IPS-18a (cell line): ENCODE measurements at regions not wholly inside any gene's neighbourhood (a gene's known extent, or its start where the extent isn't known, plus 50 kb on each side); places are given as distances from the start of the nearest gene placed in this dataset.
"Not testable (repeated sequence)": the region's sequence is repeated elsewhere in the genome, so short reads cannot be mapped to it uniquely, and the experiment has no call there.

Source experiments
- H3K27ac ChIP-seq: one replicate; pipeline ENCODE4 v1.5.1; 2013; ENCODE audit warnings: low read length
- H3K27me3 ChIP-seq: one replicate; pipeline ENCODE4 v1.6.1; 2013; ENCODE audit warnings: mild to moderate bottlenecking, low read length; ENCODE audit not compliant: control insufficient read depth, insufficient read depth
- H3K36me3 ChIP-seq: one replicate; pipeline ENCODE4 v1.6.1; 2013; ENCODE audit warnings: low read depth, low read length; ENCODE audit not compliant: control insufficient read depth
- H3K4me1 ChIP-seq: one replicate; pipeline ENCODE4 v1.6.1; 2013; ENCODE audit warnings: low read depth, low read length; ENCODE audit not compliant: control insufficient read depth
- H3K4me3 ChIP-seq: one replicate; pipeline ENCODE4 v1.5.1; 2013; ENCODE audit warnings: low read length
- H3K9ac ChIP-seq: one replicate; pipeline ENCODE4 v1.6.1; 2013; ENCODE audit warnings: mild to moderate bottlenecking, low read length, moderate library complexity
- H3K9me3 ChIP-seq: one replicate; pipeline ENCODE4 v1.6.1; 2013; ENCODE audit warnings: low read depth, low read length; ENCODE audit not compliant: control insufficient read depth

- H3K36me3 ChIP-seq = no peaks in the 10 kb centered on the region
- H3K9me3 ChIP-seq = no peaks in the 10 kb centered on the region
- H3K4me1 ChIP-seq = no peaks in the 10 kb centered on the region
- H3K9ac ChIP-seq = no peak overlapping the region
- H3K4me3 ChIP-seq = no peak overlapping the region
- H3K27me3 ChIP-seq = no peaks in the 10 kb centered on the region
- no peak overlapping the region for H3K27ac ChIP-seq
Measured at GRCh38 chr5:100706776-100707175, 171.6 kb downstream of the FAM174A start.

DNA sequence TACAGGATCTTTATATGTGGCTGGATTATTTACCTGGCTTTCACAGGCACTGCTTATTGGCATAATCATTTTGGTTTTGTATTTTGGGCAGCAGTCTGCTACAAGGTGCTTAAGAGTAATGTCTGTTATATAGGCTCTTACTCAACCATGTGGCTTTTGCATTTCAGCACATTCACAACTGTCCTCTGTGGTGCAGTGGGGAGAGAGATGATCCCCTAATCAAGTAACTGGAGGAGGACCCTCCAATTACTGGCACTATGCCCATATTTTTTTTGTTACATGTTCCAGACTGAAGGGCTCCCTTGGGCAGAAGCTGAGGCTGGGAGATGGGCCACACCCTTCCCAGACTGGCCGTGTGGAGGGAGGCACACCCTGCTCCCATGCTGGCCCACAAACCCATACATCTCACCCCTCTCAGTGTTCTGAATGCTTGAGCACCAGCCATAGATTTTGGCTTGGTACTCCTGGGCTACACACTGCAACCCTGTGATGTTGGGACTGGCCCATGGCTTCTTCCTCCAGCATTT is 173.5 kb downstream of the FAM174A start:
- H3K9ac ChIP-seq = no peak overlapping the region
- no peak overlapping the region for H3K4me3 ChIP-seq
- no peaks in the 10 kb centered on the region for H3K4me1 ChIP-seq
- H3K36me3 ChIP-seq = no peaks in the 10 kb centered on the region
- no peaks in the 10 kb centered on the region for H3K9me3 ChIP-seq
- H3K27ac ChIP-seq = no peak overlapping the region
- H3K27me3 ChIP-seq = no peaks in the 10 kb centered on the region

- Histone ChIP-seq H3K9ac (no peak overlapping the region), H3K36me3 (no peaks in the 10 kb centered on the region), H3K9me3 (no peaks in the 10 kb centered on the region), H3K27ac (no peak overlapping the region), H3K4me3 (no peak overlapping the region), H3K4me1 (no peaks in the 10 kb centered on the region), H3K27me3 (no peaks in the 10 kb centered on the region)
Measured at GRCh38 chr5:100709771-100710170, 174.6 kb downstream of the FAM174A start.

- H3K4me3 ChIP-seq, H3K4me1 ChIP-seq, H3K36me3 ChIP-seq, H3K9me3 ChIP-seq, H3K9ac ChIP-seq, H3K27ac ChIP-seq, H3K27me3 ChIP-seq: not testable (repeated sequence)
Measured at GRCh38 chr5:100714780-100715179, 179.6 kb downstream of the FAM174A start.

DNA sequence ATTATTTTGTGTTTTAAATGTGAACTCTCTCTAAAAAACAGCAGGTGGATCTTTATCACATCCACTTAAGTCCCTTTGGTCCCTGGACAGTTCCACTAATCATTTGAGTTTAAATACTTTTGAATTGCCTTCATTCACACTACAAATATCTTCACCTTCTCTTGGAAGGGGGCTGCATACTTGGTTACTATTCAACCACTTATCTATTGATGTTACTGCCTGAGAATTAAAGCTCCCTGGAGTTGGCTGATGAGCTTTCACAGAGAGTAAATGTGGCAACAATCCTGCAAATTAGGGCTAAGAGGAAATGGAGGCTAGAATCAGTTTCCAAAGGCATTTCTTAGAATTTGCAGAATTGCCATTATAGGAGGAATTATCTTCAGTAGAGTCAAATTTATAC is 180.4 kb downstream of the ST8SIA4 start:
- Histone ChIP-seq H3K9ac (no peak overlapping the region), H3K27me3 (no peaks in the 10 kb centered on the region), H3K36me3 (no peaks in the 10 kb centered on the region), H3K4me1 (peaks cover 21% of the 10 kb centered on the region), H3K9me3 (no peaks in the 10 kb centered on the region), H3K4me3 (no peak overlapping the region), H3K27ac (no peak overlapping the region)

DNA sequence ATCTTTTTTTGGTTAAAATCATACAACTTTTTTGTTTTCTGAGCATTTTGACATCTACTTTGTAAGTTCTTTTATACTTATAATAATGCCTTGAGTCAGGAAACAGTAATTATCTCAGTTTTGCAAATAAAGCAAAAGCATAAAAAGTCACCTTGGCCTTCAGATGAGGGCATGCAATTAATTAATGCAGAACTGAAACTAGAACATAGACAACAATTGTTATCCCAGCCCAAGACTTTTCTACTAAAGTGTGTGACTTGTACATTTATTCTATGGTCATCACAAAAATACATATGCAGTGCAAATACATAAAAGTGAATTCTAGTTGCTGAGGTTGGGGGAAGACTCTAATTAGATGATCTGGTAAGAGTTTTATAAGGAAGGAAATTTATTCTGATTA is 179.9 kb downstream of the ST8SIA4 start:
- Histone ChIP-seq H3K27me3 (no peaks in the 10 kb centered on the region), H3K9ac (no peak overlapping the region), H3K27ac (no peak overlapping the region), H3K4me3 (no peak overlapping the region), H3K9me3 (no peaks in the 10 kb centered on the region), H3K36me3 (no peaks in the 10 kb centered on the region), H3K4me1 (peaks cover 21% of the 10 kb centered on the region)

GRCh38 chr5:100726116-100726515 is 177.0 kb downstream of the ST8SIA4 start:
- H3K36me3 ChIP-seq = no peaks in the 10 kb centered on the region
- peaks cover 21% of the 10 kb centered on the region for H3K4me1 ChIP-seq
- H3K9me3 ChIP-seq = no peaks in the 10 kb centered on the region
- no peak overlapping the region for H3K9ac ChIP-seq
- no peak overlapping the region for H3K4me3 ChIP-seq
- no peaks in the 10 kb centered on the region for H3K27me3 ChIP-seq
- no peak overlapping the region for H3K27ac ChIP-seq

DNA sequence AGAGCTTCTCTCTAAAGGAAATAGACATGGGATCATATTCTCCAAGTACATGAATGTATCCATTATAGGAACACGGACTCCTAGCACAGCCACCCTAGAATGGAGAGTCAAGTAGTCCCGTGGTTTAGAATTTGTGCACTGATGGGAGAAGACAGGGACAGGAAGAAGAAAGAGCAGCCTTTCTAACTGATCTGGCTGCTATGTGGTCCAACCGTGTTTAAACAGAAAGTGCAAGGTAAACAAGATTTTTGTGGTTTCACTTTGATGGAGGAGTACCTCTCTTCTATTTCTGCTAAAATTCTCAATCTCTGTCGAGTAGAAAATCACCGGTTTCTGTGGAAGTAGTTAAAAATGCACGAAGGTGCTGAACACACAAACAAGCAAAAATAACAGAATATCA is 171.3 kb downstream of the ST8SIA4 start:
- no peak overlapping the region for H3K4me3 ChIP-seq
- no peak overlapping the region for H3K27ac ChIP-seq
- H3K9ac ChIP-seq = no peak overlapping the region
- H3K27me3 ChIP-seq = no peaks in the 10 kb centered on the region
- no peaks in the 10 kb centered on the region for H3K4me1 ChIP-seq
- H3K9me3 ChIP-seq = no peaks in the 10 kb centered on the region
- no peaks in the 10 kb centered on the region for H3K36me3 ChIP-seq

DNA sequence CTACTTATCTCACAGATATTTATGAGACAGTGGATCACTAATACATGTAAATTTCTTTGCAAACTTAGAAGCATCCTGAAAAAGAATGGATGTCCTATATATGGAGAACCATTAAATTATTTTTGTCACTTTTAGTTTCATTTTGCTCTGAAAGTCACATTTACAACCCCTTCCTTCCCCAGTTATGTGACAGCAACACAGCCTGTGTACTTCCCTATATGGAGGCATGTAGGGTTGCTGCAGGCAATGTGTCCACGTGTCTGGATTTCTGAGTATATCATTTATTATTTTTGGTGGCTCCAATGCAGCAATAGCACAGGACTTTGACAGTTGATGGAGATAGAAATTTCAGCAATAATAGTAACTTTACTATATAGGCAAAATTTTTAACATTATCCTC is 156.4 kb downstream of the ST8SIA4 start:
- H3K4me3 ChIP-seq = no peak overlapping the region
- no peaks in the 10 kb centered on the region for H3K9me3 ChIP-seq
- H3K27ac ChIP-seq = no peak overlapping the region
- H3K9ac ChIP-seq = no peak overlapping the region
- no peaks in the 10 kb centered on the region for H3K36me3 ChIP-seq
- no peaks in the 10 kb centered on the region for H3K27me3 ChIP-seq
- H3K4me1 ChIP-seq = no peaks in the 10 kb centered on the region

DNA sequence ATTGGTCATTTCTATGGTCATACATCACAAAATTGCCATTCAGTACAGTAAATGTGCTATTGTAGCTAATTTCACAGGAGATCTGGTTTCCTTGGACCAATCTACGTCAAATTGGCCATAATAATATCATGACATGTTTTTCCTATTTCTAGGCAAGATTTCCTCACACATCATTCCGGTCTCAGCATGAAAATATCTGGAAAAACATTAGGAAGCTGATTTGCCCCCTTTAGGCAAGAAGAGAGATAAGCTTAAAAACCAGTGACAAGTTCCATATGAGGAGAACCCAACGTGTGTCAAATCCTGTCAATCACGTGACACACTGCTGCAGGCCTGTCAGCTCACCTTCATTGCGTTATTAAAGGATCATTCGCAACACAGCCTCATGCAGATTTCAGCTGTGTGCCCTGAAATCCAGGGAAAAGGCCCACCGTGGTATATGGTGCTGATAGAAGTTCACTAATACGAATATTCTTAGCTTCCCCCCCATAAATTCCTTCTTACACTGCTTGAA is 153.3 kb downstream of the ST8SIA4 start:
- Histone ChIP-seq H3K27me3 (peaks cover under 1% of the 10 kb centered on the region), H3K4me1 (no peaks in the 10 kb centered on the region), H3K4me3 (no peak overlapping the region), H3K36me3 (no peaks in the 10 kb centered on the region), H3K9ac (no peak overlapping the region), H3K9me3 (no peaks in the 10 kb centered on the region), H3K27ac (no peak overlapping the region)

- Histone ChIP-seq H3K4me1 (peaks cover 25% of the 10 kb centered on the region), H3K9ac (no peak overlapping the region), H3K27me3 (peaks cover 51% of the 10 kb centered on the region), H3K27ac (no peak overlapping the region), H3K4me3 (no peak overlapping the region), H3K36me3 (no peaks in the 10 kb centered on the region), H3K9me3 (no peaks in the 10 kb centered on the region)
Measured at GRCh38 chr5:100755435-100755834, 147.6 kb downstream of the ST8SIA4 start.
